OCI-LY7 (cell line): ENCODE measurements at regions not wholly inside any gene's neighbourhood (a gene's known extent, or its start where the extent isn't known, plus 50 kb on each side); places are given as distances from the start of the nearest gene placed in this dataset.

Experiments used
- CTCF ChIP-seq: fragments of 200-600 bp; sonication (generic); conservative IDR thresholded peaks from 2 replicates; pipeline ENCODE4 v1.5.1; 2014; ENCODE audit warnings: mild to moderate bottlenecking, antibody characterized with exemption, low read length, moderate library complexity, mixed read lengths
- EZH2phosphoT487 ChIP-seq: fragments of 200-600 bp; sonication (generic); IDR thresholded peaks from 2 replicates; pipeline ENCODE4 v1.6.1; 2018; ENCODE audit warnings: low read depth, borderline replicate concordance, mild to moderate bottlenecking, mixed run types, antibody characterized with exemption, low read length, moderate library complexity, mixed read lengths

GRCh38 chr3:59680919-59681318 lies 631.1 kb upstream of the CFAP20DC start:
- TF ChIP-seq EZH2phosphoT487 (no peak), CTCF (no peak)
